Bronchial epithelial cell (primary cell): ENCODE measurements at regions not wholly inside any gene's neighbourhood (a gene's known extent, or its start where the extent isn't known, plus 50 kb on each side); places are given as distances from the start of the nearest gene placed in this dataset.

ENCODE experiments used
- DNase-seq: peaks from one replicate; pipeline ENCODE4 v3.0.0-alpha.2; 2010; ENCODE audit warnings: low read depth
- FAIRE-seq: peaks from 2 replicates; lab custom pipeline; 2011; peaks lifted over from hg19 to GRCh38; lab: Jason Lieb, UNC
- H3K27me3 ChIP-seq: 2 replicates; pipeline ENCODE4 v1.5.1; 2011; ENCODE audit warnings: low read length; ENCODE audit not compliant: control insufficient read depth, insufficient read depth
- H3K36me3 ChIP-seq: 2 replicates; pipeline ENCODE4 v1.5.1; 2011; ENCODE audit warnings: low read length; ENCODE audit not compliant: control insufficient read depth, insufficient read depth
- H3K4me3 ChIP-seq: 2 replicates; pipeline ENCODE4 v1.5.1; 2011; ENCODE audit warnings: mild to moderate bottlenecking, low read depth, low read length, control low read depth
- CTCF ChIP-seq: IDR thresholded peaks from 2 replicates; pipeline ENCODE4 v1.5.1; 2011; ENCODE audit warnings: mild to moderate bottlenecking, moderate library complexity, low read length, control low read depth, inconsistent platforms; ENCODE audit not compliant: insufficient read depth, severe bottlenecking

GRCh38 chr6:43940071-43940392 is 170.0 kb downstream of the VEGFA start:
- DNase-seq = no peak
- no peaks in the 10 kb centered on the region for H3K36me3 ChIP-seq
- no peaks in the 10 kb centered on the region for H3K27me3 ChIP-seq
- no peak for TF ChIP-seq CTCF
- no peak for FAIRE-seq
- H3K4me3 ChIP-seq = no peak overlapping the region

GRCh38 chr6:43939281-43940070 is 169.5 kb downstream of the VEGFA start:
- no peak for DNase-seq
- H3K27me3 ChIP-seq = no peaks in the 10 kb centered on the region
- no peak for FAIRE-seq
- H3K36me3 ChIP-seq = no peaks in the 10 kb centered on the region
- no peak overlapping the region for H3K4me3 ChIP-seq
- no peak for TF ChIP-seq CTCF

DNA sequence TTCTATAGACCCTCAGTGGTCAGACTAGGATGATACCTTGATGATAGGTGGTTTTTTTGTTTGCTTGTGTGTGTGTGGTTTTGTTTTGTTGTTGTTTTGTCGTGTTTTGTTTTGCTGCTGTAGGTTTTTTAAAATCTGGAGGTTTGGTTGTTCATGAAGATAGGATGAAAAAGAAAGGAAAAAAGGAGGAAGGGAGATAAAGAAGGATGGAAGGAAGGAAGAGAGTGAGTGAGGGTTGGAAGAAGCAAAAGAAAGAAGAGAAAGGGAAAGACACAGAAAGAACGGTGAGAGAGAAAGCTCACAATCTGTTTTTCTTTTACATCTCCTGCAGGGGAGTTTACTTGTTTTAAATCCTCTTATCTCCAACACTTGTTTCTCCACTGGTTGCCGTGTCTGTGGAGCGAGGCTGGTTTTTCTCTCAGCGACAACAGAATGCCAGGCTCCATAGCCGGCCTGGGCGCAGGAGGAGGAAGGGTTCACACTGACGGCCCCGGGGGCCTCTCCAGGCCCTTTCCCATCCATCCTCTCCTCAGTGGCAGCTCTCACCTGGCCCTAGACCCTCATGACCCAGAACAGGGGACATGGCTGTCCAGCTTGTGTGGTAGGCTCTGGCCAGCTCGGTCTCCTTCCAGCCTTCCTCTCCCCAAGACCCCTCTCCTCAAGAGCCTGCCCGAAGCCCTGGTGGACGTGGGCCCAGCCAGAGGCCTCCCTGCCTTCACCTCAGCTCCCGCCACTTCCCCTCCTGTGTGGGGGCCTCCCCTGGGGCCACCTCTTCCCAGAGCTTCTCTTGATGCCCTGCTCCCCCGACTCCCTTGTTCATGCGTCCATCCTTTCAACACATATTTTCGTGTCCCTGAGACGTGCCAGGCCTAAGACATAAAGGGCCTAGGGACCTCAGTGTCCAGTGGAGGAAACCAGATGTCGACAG is 168.4 kb downstream of the VEGFA start:
- Histone ChIP-seq H3K4me3 (no peak overlapping the region), H3K27me3 (no peaks in the 10 kb centered on the region), H3K36me3 (no peaks in the 10 kb centered on the region)
- DNase-seq (no peak), FAIRE-seq (no peak)
- no peak for TF ChIP-seq CTCF

DNA sequence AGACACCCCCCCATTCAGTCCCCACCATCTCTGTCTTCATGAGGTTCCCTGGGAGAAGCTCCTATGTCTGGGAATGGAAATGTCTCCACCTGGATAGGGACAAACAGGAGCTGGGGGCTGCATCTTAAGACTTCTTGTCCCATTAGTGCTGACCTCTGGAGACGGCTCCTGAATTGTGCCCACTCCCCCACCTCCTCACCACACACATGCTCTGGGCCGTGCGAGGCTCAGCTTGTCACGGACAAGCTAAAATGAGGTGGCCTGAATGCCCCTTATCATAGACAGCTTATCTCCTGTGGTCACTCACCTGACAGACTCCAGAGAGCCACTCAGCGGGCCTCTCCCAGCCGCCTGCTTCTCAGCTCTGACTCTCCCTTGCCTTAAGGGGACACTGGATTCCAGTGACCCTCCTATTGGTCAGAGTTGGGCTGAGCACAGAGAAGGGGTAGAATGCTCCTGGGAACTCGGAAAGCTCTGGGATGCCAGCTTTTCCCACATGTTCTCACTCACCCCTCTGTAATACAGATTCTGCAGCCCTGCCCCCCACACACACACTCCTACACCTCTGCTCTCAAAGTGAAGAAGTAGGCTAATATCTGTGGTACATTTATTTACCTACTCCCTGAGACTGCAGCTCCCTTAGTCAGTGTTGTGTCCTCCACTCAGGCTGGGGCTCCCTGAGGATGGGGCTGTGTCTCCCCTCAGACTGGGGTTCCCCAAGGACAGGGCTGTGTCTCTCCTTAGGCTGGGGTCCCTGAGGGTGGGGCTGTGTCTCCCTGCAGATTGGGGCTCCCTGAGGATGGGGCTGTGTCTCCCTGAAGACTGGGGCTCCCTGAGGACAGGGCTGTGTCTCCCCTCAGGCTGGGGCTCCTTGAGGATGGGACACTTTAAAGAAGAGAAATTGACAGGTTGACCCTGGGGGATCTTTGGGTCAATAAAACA is 167.5 kb downstream of the VEGFA start:
- no peak for DNase-seq
- no peak for TF ChIP-seq CTCF
- no peaks in the 10 kb centered on the region for H3K36me3 ChIP-seq
- H3K4me3 ChIP-seq = no peak overlapping the region
- H3K27me3 ChIP-seq = no peaks in the 10 kb centered on the region
- no peak for FAIRE-seq

GRCh38 chr6:43936476-43936875 is 166.5 kb downstream of the VEGFA start:
- no peak for TF ChIP-seq CTCF
- H3K36me3 ChIP-seq = no peaks in the 10 kb centered on the region
- no peaks in the 10 kb centered on the region for H3K27me3 ChIP-seq
- DNase-seq (no peak), FAIRE-seq (no peak)
- H3K4me3 ChIP-seq = no peak overlapping the region
